Upper lobe of right lung (tissue), 1 donor: ENCODE measurements at regions not wholly inside any gene's neighbourhood (a gene's known extent, or its start where the extent isn't known, plus 50 kb on each side); places are given as distances from the start of the nearest gene placed in this dataset.

Source experiments
- ATAC-seq: fragments of 200-7000 bp; cut with Tn5 transposase; one replicate; pipeline ENCODE4 v1.9.1; 2020; ENCODE audit warnings: mild to moderate bottlenecking, moderate library complexity
- DNase-seq: peaks from one replicate; pipeline ENCODE4 v3.0.0-alpha.2; 2020
- H3K27ac ChIP-seq: fragments of 200-600 bp; one replicate; pipeline ENCODE4 v1.8.0; 2022
- H3K27me3 ChIP-seq: fragments of 200-600 bp; one replicate; pipeline ENCODE4 v1.8.0; 2022; ENCODE audit warnings: mild to moderate bottlenecking
- H3K36me3 ChIP-seq: fragments of 200-600 bp; one replicate; pipeline ENCODE4 v1.8.0; 2022
- H3K4me1 ChIP-seq: fragments of 200-600 bp; one replicate; pipeline ENCODE4 v1.8.0; 2022
- H3K4me3 ChIP-seq: fragments of 200-600 bp; one replicate; pipeline ENCODE4 v1.8.0; 2022; ENCODE audit warnings: mild to moderate bottlenecking
- H3K9me3 ChIP-seq: fragments of 200-600 bp; one replicate; pipeline ENCODE4 v1.8.0; 2022
- CTCF ChIP-seq: fragments of 200-600 bp; IDR thresholded peaks from one replicate; pipeline ENCODE4 v1.8.0; 2022; ENCODE audit warnings: antibody characterized with exemption
- intact Hi-C: fragments of 100-400 bp; cut with DNase I; formaldehyde crosslinking; loops from one replicate; pipeline ENCODE4 v1.11.0; 2022
- donor health status: DM: no; HTN: yes; CAD: no; lungs with severe emphysema.

- H3K4me3 ChIP-seq, result no peak overlapping the region
- H3K9me3 ChIP-seq, result no peaks in the 10 kb centered on the region
- intact Hi-C loops, result no loop called here
- TF ChIP-seq CTCF, result no peak
- ATAC-seq (no peak), DNase-seq (no peak)
- H3K27me3 ChIP-seq, result no peaks in the 10 kb centered on the region
- no peaks in the 10 kb centered on the region for H3K4me1 ChIP-seq
- no peak overlapping the region for H3K27ac ChIP-seq
- no peaks in the 10 kb centered on the region for H3K36me3 ChIP-seq
Measured at GRCh38 chr18:22080035-22080434, 89.4 kb upstream of the GATA6 start.

- intact Hi-C loops, result no loop called here
- DNase-seq (no peak), ATAC-seq (no peak)
- H3K27me3 ChIP-seq, result no peaks in the 10 kb centered on the region
- H3K27ac ChIP-seq, result no peak overlapping the region
- no peaks in the 10 kb centered on the region for H3K4me1 ChIP-seq
- no peaks in the 10 kb centered on the region for H3K9me3 ChIP-seq
- H3K36me3 ChIP-seq, result no peaks in the 10 kb centered on the region
- TF ChIP-seq CTCF, result no peak
- no peak overlapping the region for H3K4me3 ChIP-seq
Measured at GRCh38 chr18:22082408-22082807, 87.0 kb upstream of the GATA6 start.

GRCh38 chr18:22084547-22084946 lies 84.8 kb upstream of the GATA6 start:
- Histone ChIP-seq H3K4me3 (no peak overlapping the region), H3K4me1 (no peaks in the 10 kb centered on the region), H3K27ac (no peak overlapping the region), H3K27me3 (no peaks in the 10 kb centered on the region), H3K9me3 (no peaks in the 10 kb centered on the region), H3K36me3 (no peaks in the 10 kb centered on the region)
- DNase-seq, result no peak
- intact Hi-C loops, result no loop called here
- peak; percentile 82 for ATAC-seq
- no peak for TF ChIP-seq CTCF

- Histone ChIP-seq H3K27ac (no peak overlapping the region), H3K4me1 (no peaks in the 10 kb centered on the region), H3K9me3 (no peaks in the 10 kb centered on the region), H3K4me3 (no peak overlapping the region), H3K36me3 (no peaks in the 10 kb centered on the region), H3K27me3 (no peaks in the 10 kb centered on the region)
- intact Hi-C loops, result no loop called here
- no peak for TF ChIP-seq CTCF
- no peak for ATAC-seq
- DNase-seq, result no peak
Measured at GRCh38 chr18:22086973-22087372, 82.4 kb upstream of the GATA6 start.

GRCh38 chr18:22088029-22088428 lies 81.4 kb upstream of the GATA6 start:
- Histone ChIP-seq H3K4me1 (no peaks in the 10 kb centered on the region), H3K9me3 (no peaks in the 10 kb centered on the region), H3K4me3 (no peak overlapping the region), H3K27me3 (no peaks in the 10 kb centered on the region), H3K27ac (no peak overlapping the region), H3K36me3 (no peaks in the 10 kb centered on the region)
- ATAC-seq, result peak; percentile 79
- intact Hi-C loops, result no loop called here
- no peak for TF ChIP-seq CTCF
- DNase-seq, result peak; percentile 82

GRCh38 chr18:22088996-22089640 lies 80.3 kb upstream of the GATA6 start:
- Histone ChIP-seq H3K27ac (no peak overlapping the region), H3K9me3 (no peaks in the 10 kb centered on the region), H3K4me3 (no peak overlapping the region), H3K36me3 (no peaks in the 10 kb centered on the region), H3K27me3 (no peaks in the 10 kb centered on the region), H3K4me1 (no peaks in the 10 kb centered on the region)
- no peak for TF ChIP-seq CTCF
- DNase-seq (no peak), ATAC-seq (no peak)
- intact Hi-C loops, result no loop called here
